OCI-LY1 (cell line): ENCODE measurements at regions not wholly inside any gene's neighbourhood (a gene's known extent, or its start where the extent isn't known, plus 50 kb on each side); places are given as distances from the start of the nearest gene placed in this dataset.

Source experiments
- CTCF ChIP-seq: fragments of 200-600 bp; sonication (generic), shearing (Covaris generic); IDR thresholded peaks from 2 replicates; pipeline ENCODE4 v1.5.1; 2017; ENCODE audit warnings: mild to moderate bottlenecking, antibody characterized with exemption, low read length, moderate library complexity, mixed read lengths
- EZH2 ChIP-seq: fragments of 200-600 bp; sonication (generic), shearing (Covaris generic); IDR thresholded peaks from 2 replicates; pipeline ENCODE4 v1.8.0; 2017; ENCODE audit warnings: borderline replicate concordance, mixed run types, mild to moderate bottlenecking, antibody characterized with exemption, low read length, moderate library complexity, mixed read lengths

DNA sequence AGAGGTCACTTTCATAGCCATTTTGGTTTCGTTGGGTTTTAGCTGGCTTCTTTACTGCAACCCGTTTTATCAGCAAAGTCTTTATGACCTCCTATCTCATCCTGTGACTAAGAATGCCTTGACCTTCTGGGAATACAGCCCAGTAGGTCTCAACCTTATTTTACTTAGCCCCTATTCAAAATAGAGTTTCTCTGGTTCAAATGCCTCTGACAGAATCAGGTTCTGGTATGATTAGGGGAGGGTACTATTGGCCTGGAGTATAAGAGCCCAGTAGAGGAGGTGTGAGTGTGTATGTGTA is 95.4 kb upstream of the RAB40AL start:
- TF ChIP-seq CTCF (no peak), EZH2 (no peak)
